ENCODE measurements at regions not wholly inside any gene's neighbourhood (a gene's known extent, or its start where the extent isn't known, plus 50 kb on each side); places are given as distances from the start of the nearest gene placed in this dataset.

DNA sequence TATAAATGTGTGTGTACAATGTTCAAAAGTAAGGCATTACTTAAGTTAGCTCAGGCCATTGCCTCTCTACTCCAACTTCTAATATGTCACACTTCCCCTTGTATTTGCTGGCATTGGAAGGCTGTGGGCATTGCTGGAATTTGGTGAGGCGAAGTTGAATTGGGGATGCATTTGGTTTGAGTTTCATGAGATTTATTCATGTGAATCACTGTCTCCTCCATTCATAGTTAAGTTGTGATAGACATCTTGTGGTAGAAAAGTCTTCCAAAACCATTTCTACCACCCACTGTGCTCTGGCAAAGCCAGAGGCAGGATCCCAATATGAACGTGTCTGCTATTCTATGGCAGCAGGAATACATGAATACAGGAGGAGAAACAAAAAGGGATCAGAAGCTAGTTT lies 397.8 kb upstream of the USP24 start:
- Mint-ChIP-seq H3K36me3 (ENCODE audit: unreplicated experiment) (peaks cover 9% of the 10 kb centered on the region), H3K27ac (ENCODE audit: unreplicated experiment) (no peak overlapping the region), H3K4me3 (ENCODE audit: unreplicated experiment) (no peak overlapping the region), H3K9me3 (ENCODE audit: unreplicated experiment) (peaks cover 7% of the 10 kb centered on the region), H3K4me1 (ENCODE audit: low read depth, unreplicated experiment) (no peaks in the 10 kb centered on the region), H3K27me3 (ENCODE audit: unreplicated experiment) (no peaks in the 10 kb centered on the region)
- TF ChIP-seq, protein P1, sequence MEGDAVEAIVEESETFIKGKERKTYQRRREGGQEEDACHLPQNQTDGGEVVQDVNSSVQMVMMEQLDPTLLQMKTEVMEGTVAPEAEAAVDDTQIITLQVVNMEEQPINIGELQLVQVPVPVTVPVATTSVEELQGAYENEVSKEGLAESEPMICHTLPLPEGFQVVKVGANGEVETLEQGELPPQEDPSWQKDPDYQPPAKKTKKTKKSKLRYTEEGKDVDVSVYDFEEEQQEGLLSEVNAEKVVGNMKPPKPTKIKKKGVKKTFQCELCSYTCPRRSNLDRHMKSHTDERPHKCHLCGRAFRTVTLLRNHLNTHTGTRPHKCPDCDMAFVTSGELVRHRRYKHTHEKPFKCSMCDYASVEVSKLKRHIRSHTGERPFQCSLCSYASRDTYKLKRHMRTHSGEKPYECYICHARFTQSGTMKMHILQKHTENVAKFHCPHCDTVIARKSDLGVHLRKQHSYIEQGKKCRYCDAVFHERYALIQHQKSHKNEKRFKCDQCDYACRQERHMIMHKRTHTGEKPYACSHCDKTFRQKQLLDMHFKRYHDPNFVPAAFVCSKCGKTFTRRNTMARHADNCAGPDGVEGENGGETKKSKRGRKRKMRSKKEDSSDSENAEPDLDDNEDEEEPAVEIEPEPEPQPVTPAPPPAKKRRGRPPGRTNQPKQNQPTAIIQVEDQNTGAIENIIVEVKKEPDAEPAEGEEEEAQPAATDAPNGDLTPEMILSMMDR (IDR thresholded peaks at IDR 0.05; ENCODE audit: partially characterized antibody, unreplicated experiment), result no peak
- no peak for DNase-seq

DNA sequence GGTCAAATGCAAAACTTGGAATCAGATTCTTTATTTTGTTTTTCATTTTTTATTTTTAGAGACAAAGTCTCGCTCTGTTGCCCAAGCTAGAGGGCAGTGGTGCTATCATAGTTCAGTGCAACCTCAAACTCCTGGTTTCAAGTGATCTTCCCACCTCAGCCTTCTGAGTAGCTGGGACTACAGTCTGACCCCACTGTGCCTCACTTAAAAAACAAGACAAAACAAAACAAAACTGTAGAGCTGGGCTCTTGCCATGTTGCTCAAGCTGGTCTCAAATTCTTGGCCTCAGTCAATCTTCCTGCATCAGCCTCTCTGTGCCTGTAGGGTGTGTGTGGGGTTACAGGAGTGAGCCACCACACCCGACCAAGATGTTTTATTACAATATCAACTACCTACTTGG lies 396.0 kb upstream of the USP24 start:
- no peaks in the 10 kb centered on the region for H3K27me3 Mint-ChIP-seq (ENCODE audit: unreplicated experiment)
- DNase-seq, result no peak
- no peaks in the 10 kb centered on the region for H3K4me1 Mint-ChIP-seq (ENCODE audit: low read depth, unreplicated experiment)
- peaks cover 9% of the 10 kb centered on the region for H3K36me3 Mint-ChIP-seq (ENCODE audit: unreplicated experiment)
- no peak overlapping the region for H3K27ac Mint-ChIP-seq (ENCODE audit: unreplicated experiment)
- H3K4me3 Mint-ChIP-seq (ENCODE audit: unreplicated experiment), result no peak overlapping the region
- TF ChIP-seq, protein P1 (IDR thresholded peaks at IDR 0.05; ENCODE audit: partially characterized antibody, unreplicated experiment), result no peak
- peaks cover 7% of the 10 kb centered on the region for H3K9me3 Mint-ChIP-seq (ENCODE audit: unreplicated experiment)

DNA sequence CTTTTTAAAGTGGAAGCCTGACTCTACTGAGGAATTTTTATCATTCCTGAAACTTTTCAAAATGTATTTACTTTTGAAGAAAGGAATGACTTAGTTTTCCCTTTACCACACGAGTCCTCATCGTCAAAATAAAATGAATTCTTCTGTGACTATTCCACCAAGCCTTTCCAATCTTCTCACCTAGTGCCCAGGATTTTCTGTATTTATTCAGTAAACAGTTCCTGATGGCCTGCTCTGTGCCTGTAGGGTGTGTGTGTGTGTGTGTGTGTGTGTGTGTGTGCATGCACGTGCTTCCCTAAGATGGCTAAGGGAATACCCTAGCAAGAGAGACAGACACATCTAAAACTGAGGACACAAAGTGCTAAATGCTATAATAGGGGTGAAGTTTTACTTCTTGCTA lies 395.0 kb upstream of the USP24 start:
- peaks cover 7% of the 10 kb centered on the region for H3K9me3 Mint-ChIP-seq (ENCODE audit: unreplicated experiment)
- H3K4me1 Mint-ChIP-seq (ENCODE audit: low read depth, unreplicated experiment), result no peaks in the 10 kb centered on the region
- H3K4me3 Mint-ChIP-seq (ENCODE audit: unreplicated experiment), result no peak overlapping the region
- TF ChIP-seq, protein P1 (IDR thresholded peaks at IDR 0.05; ENCODE audit: partially characterized antibody, unreplicated experiment), result no peak
- H3K36me3 Mint-ChIP-seq (ENCODE audit: unreplicated experiment), result peaks cover 9% of the 10 kb centered on the region
- no peaks in the 10 kb centered on the region for H3K27me3 Mint-ChIP-seq (ENCODE audit: unreplicated experiment)
- DNase-seq, result no peak
- H3K27ac Mint-ChIP-seq (ENCODE audit: unreplicated experiment), result no peak overlapping the region

DNA sequence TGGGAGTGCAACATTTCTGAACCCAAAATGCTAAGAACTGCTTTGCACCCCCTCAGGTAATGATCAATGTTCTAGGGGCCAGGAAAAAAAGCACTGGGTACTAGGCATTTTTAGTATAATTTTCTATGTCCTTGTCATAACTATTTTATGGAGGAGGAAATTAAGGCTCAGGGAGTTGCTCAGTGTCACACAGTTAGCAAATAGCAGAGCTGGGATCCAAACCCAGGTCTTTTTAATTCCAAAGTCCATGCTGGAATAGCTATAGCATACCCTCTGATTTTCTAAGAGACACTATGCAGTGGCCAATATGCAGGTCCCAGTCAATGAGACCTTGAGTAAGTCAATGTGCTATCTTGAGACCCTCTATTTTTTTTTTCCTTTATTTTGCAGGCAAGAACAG lies 394.5 kb upstream of the USP24 start:
- Mint-ChIP-seq H3K27me3 (ENCODE audit: unreplicated experiment) (no peaks in the 10 kb centered on the region), H3K27ac (ENCODE audit: unreplicated experiment) (no peak overlapping the region), H3K9me3 (ENCODE audit: unreplicated experiment) (peaks cover 7% of the 10 kb centered on the region), H3K36me3 (ENCODE audit: unreplicated experiment) (peaks cover 9% of the 10 kb centered on the region), H3K4me3 (ENCODE audit: unreplicated experiment) (no peak overlapping the region), H3K4me1 (ENCODE audit: low read depth, unreplicated experiment) (no peaks in the 10 kb centered on the region)
- no peak for DNase-seq
- TF ChIP-seq, protein P1 (IDR thresholded peaks at IDR 0.05; ENCODE audit: partially characterized antibody, unreplicated experiment), result no peak

DNA sequence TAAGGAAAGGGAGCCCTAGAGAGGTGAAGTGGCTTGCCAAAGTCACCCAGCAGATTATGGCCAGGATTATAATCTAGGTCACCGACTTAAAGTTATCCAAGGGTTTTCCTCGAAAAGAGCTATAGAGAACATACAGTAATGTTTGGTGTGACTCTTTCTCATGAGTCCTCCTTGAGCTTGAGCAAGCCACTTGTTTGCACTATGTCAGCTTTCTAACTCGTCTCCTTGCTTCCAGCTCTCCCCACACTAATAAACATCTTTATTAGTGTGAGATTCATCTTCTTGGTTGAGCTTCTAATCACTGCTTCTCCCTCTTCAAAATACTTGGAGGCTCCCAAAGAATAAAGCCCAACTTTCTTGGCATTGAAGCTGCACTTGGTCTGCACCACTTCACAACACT lies 390.0 kb upstream of the USP24 start:
- H3K9me3 Mint-ChIP-seq (ENCODE audit: unreplicated experiment), result peaks cover 7% of the 10 kb centered on the region
- no peaks in the 10 kb centered on the region for H3K4me1 Mint-ChIP-seq (ENCODE audit: low read depth, unreplicated experiment)
- peaks cover 9% of the 10 kb centered on the region for H3K36me3 Mint-ChIP-seq (ENCODE audit: unreplicated experiment)
- DNase-seq, result no peak
- TF ChIP-seq, protein P1 (IDR thresholded peaks at IDR 0.05; ENCODE audit: partially characterized antibody, unreplicated experiment), result no peak
- no peaks in the 10 kb centered on the region for H3K27me3 Mint-ChIP-seq (ENCODE audit: unreplicated experiment)
- peak overlapping the region; percentile 39 for H3K27ac Mint-ChIP-seq (ENCODE audit: unreplicated experiment)
- no peak overlapping the region for H3K4me3 Mint-ChIP-seq (ENCODE audit: unreplicated experiment)

Data from glutamatergic neuron (in vitro differentiated cells).